ENCODE measurements at regions not wholly inside any gene's neighbourhood (a gene's known extent, or its start where the extent isn't known, plus 50 kb on each side); places are given as distances from the start of the nearest gene placed in this dataset.

GRCh38 chr1:99573431-99574217, 72.3 kb upstream of the PALMD start:
- H3K36me3 Mint-ChIP-seq (ENCODE audit: low read depth), result no peaks in the 10 kb centered on the region
- no peaks in the 10 kb centered on the region for H3K9me3 Mint-ChIP-seq
- H3K27ac Mint-ChIP-seq, result no peak overlapping the region
- H3K27me3 Mint-ChIP-seq, result peaks cover 2% of the 10 kb centered on the region
- no peak for DNase-seq
- no peak for ATAC-seq
- H3K4me3 Mint-ChIP-seq, result no peak overlapping the region
- H3K4me1 Mint-ChIP-seq, result no peaks in the 10 kb centered on the region

- Mint-ChIP-seq H3K4me3 (no peak overlapping the region), H3K36me3 (ENCODE audit: low read depth) (no peaks in the 10 kb centered on the region), H3K27ac (no peak overlapping the region), H3K9me3 (no peaks in the 10 kb centered on the region), H3K27me3 (peaks cover 2% of the 10 kb centered on the region), H3K4me1 (no peaks in the 10 kb centered on the region)
- ATAC-seq (no peak), DNase-seq (no peak)
These were observed 68.6 kb upstream of the PALMD start for GRCh38 chr1:99577313-99577712.

GRCh38 chr1:99579691-99580172, 66.2 kb upstream of the PALMD start:
- ATAC-seq, result no peak
- Mint-ChIP-seq H3K4me1 (no peaks in the 10 kb centered on the region), H3K36me3 (ENCODE audit: low read depth) (no peaks in the 10 kb centered on the region), H3K27me3 (peaks cover 2% of the 10 kb centered on the region), H3K9me3 (no peaks in the 10 kb centered on the region), H3K4me3 (no peak overlapping the region), H3K27ac (no peak overlapping the region)
- no peak for DNase-seq

GRCh38 chr1:99580451-99580850, 65.5 kb upstream of the PALMD start:
- Mint-ChIP-seq H3K4me1 (no peaks in the 10 kb centered on the region), H3K27ac (no peak overlapping the region), H3K36me3 (ENCODE audit: low read depth) (no peaks in the 10 kb centered on the region), H3K27me3 (peaks cover under 1% of the 10 kb centered on the region), H3K4me3 (no peak overlapping the region), H3K9me3 (no peaks in the 10 kb centered on the region)
- ATAC-seq (no peak), DNase-seq (no peak)

- Mint-ChIP-seq H3K36me3 (ENCODE audit: low read depth) (no peaks in the 10 kb centered on the region), H3K9me3 (no peaks in the 10 kb centered on the region), H3K27ac (no peak overlapping the region), H3K4me1 (no peaks in the 10 kb centered on the region), H3K27me3 (peaks cover 2% of the 10 kb centered on the region), H3K4me3 (no peak overlapping the region)
- ATAC-seq (no peak), DNase-seq (no peak)
These were observed 58.9 kb upstream of the PALMD start for GRCh38 chr1:99587008-99587407.

GRCh38 chr1:99589186-99589636, 56.7 kb upstream of the PALMD start:
- no peak for ATAC-seq
- H3K4me1 Mint-ChIP-seq, result no peaks in the 10 kb centered on the region
- H3K36me3 Mint-ChIP-seq (ENCODE audit: low read depth), result no peaks in the 10 kb centered on the region
- no peaks in the 10 kb centered on the region for H3K9me3 Mint-ChIP-seq
- DNase-seq, result no peak
- H3K4me3 Mint-ChIP-seq, result no peak overlapping the region
- H3K27me3 Mint-ChIP-seq, result peaks cover 4% of the 10 kb centered on the region
- no peak overlapping the region for H3K27ac Mint-ChIP-seq

- DNase-seq (no peak), ATAC-seq (no peak)
- no peaks in the 10 kb centered on the region for H3K9me3 Mint-ChIP-seq
- H3K27ac Mint-ChIP-seq, result no peak overlapping the region
- no peaks in the 10 kb centered on the region for H3K36me3 Mint-ChIP-seq (ENCODE audit: low read depth)
- peaks cover 4% of the 10 kb centered on the region for H3K27me3 Mint-ChIP-seq
- no peak overlapping the region for H3K4me3 Mint-ChIP-seq
- no peaks in the 10 kb centered on the region for H3K4me1 Mint-ChIP-seq
These were observed 55.2 kb upstream of the PALMD start for GRCh38 chr1:99590578-99591209.

GRCh38 chr1:99591886-99592285, 54.0 kb upstream of the PALMD start:
- no peak overlapping the region for H3K4me3 Mint-ChIP-seq
- H3K9me3 Mint-ChIP-seq, result no peaks in the 10 kb centered on the region
- H3K27me3 Mint-ChIP-seq, result peaks cover 4% of the 10 kb centered on the region
- DNase-seq (no peak), ATAC-seq (no peak)
- no peak overlapping the region for H3K27ac Mint-ChIP-seq
- no peaks in the 10 kb centered on the region for H3K36me3 Mint-ChIP-seq (ENCODE audit: low read depth)
- H3K4me1 Mint-ChIP-seq, result no peaks in the 10 kb centered on the region

GRCh38 chr1:99594205-99594604, 51.7 kb upstream of the PALMD start:
- no peak for ATAC-seq
- H3K4me3 Mint-ChIP-seq, result no peak overlapping the region
- no peak overlapping the region for H3K27ac Mint-ChIP-seq
- H3K9me3 Mint-ChIP-seq, result no peaks in the 10 kb centered on the region
- H3K27me3 Mint-ChIP-seq, result peaks cover 4% of the 10 kb centered on the region
- no peak for DNase-seq
- no peaks in the 10 kb centered on the region for H3K36me3 Mint-ChIP-seq (ENCODE audit: low read depth)
- H3K4me1 Mint-ChIP-seq, result no peaks in the 10 kb centered on the region

- H3K4me1 Mint-ChIP-seq, result no peaks in the 10 kb centered on the region
- no peaks in the 10 kb centered on the region for H3K9me3 Mint-ChIP-seq
- no peaks in the 10 kb centered on the region for H3K36me3 Mint-ChIP-seq (ENCODE audit: low read depth)
- no peak for ATAC-seq
- peaks cover 2% of the 10 kb centered on the region for H3K27me3 Mint-ChIP-seq
- no peak for DNase-seq
- H3K4me3 Mint-ChIP-seq, result no peak overlapping the region
- no peak overlapping the region for H3K27ac Mint-ChIP-seq
These were observed 50.9 kb upstream of the PALMD start for GRCh38 chr1:99595041-99595440.

GRCh38 chr1:99595441-99595840, 50.5 kb upstream of the PALMD start:
- no peaks in the 10 kb centered on the region for H3K4me1 Mint-ChIP-seq
- peaks cover 2% of the 10 kb centered on the region for H3K27me3 Mint-ChIP-seq
- no peaks in the 10 kb centered on the region for H3K9me3 Mint-ChIP-seq
- H3K27ac Mint-ChIP-seq, result no peak overlapping the region
- H3K4me3 Mint-ChIP-seq, result no peak overlapping the region
- no peak for ATAC-seq
- DNase-seq, result no peak
- no peaks in the 10 kb centered on the region for H3K36me3 Mint-ChIP-seq (ENCODE audit: low read depth)

Data from activated naive CD8-positive, alpha-beta T cell treated with anti-CD3 and anti-CD28 coated beads, Interleukin-2, amount 50 U/mL, for 24 hours (primary cell).